Karpas-422 (cell line): ENCODE measurements at regions not wholly inside any gene's neighbourhood (a gene's known extent, or its start where the extent isn't known, plus 50 kb on each side); places are given as distances from the start of the nearest gene placed in this dataset. TPM values are rescaled to one million over a fixed set of nuclear protein-coding genes. Genes with fewer than 3 reads are reported as not detected.
"Not testable (repeated sequence)": the region's sequence is repeated elsewhere in the genome, so short reads cannot be mapped to it uniquely, and the experiment has no call there.

Experiments
- DNase-seq: peaks from one replicate; pipeline ENCODE4 v3.0.0-alpha.2; 2015
- H2AFZ ChIP-seq: fragments of 200-600 bp; sonication (generic); 2 replicates; pipeline ENCODE4 v1.6.1; 2014; ENCODE audit warnings: antibody characterized with exemption, low read length, mixed read lengths
- H3K27ac ChIP-seq: fragments of 200-600 bp; sonication (generic); 2 replicates; pipeline ENCODE4 v1.5.1; 2014; ENCODE audit warnings: mild to moderate bottlenecking, low read length, moderate library complexity
- H3K27me3 ChIP-seq: fragments of 200-600 bp; sonication (generic); 2 replicates; pipeline ENCODE4 v1.6.1; 2014; ENCODE audit warnings: low read length, mixed read lengths
- H3K36me3 ChIP-seq: fragments of 200-600 bp; sonication (generic); 2 replicates; pipeline ENCODE4 v1.6.1; 2014; ENCODE audit warnings: low read length, mixed read lengths; ENCODE audit not compliant: insufficient read depth
- H3K4me1 ChIP-seq: fragments of 200-600 bp; sonication (generic); 2 replicates; pipeline ENCODE4 v1.6.1; 2014; ENCODE audit warnings: mild to moderate bottlenecking, low read length, mixed read lengths
- H3K4me2 ChIP-seq: fragments of 200-600 bp; sonication (generic); 2 replicates; pipeline ENCODE4 v1.6.1; 2014; ENCODE audit warnings: low read length, low read depth, mild to moderate bottlenecking; ENCODE audit not compliant: poor library complexity, severe bottlenecking
- H3K4me3 ChIP-seq: fragments of 200-600 bp; sonication (generic); 2 replicates; pipeline ENCODE4 v1.5.1; 2014; ENCODE audit warnings: mild to moderate bottlenecking, antibody characterized with exemption, low read length, mixed read lengths
- H3K79me2 ChIP-seq: fragments of 200-600 bp; sonication (generic); 2 replicates; pipeline ENCODE4 v1.6.1; 2014; ENCODE audit warnings: mild to moderate bottlenecking, low read length, mixed read lengths
- H3K9ac ChIP-seq: fragments of 200-600 bp; sonication (generic); 2 replicates; pipeline ENCODE4 v1.6.0; 2014; ENCODE audit warnings: low read length
- H3K9me2 ChIP-seq: fragments of 200-600 bp; sonication (generic), shearing (Covaris generic); replicated peaks from 2 replicates; pipeline ENCODE4 v1.6.0; 2014; ENCODE audit warnings: mild to moderate bottlenecking, low read length, moderate library complexity; ENCODE audit not compliant: insufficient read depth
- H3K9me3 ChIP-seq: fragments of 300-700, 200-600 bp; sonication (generic); 2 replicates; pipeline ENCODE4 v1.6.1; 2014; ENCODE audit warnings: low read length, mixed read lengths
- H4K20me1 ChIP-seq: fragments of 200-600 bp; sonication (generic); 2 replicates; pipeline ENCODE4 v1.6.1; 2014; ENCODE audit warnings: mild to moderate bottlenecking, antibody characterized with exemption, low read length, low read depth; ENCODE audit not compliant: insufficient read depth
- small RNA-seq: library from RNA; depleted of rRNA; stranded (forward); fragments of <200 nt; gene quantifications from one replicate; pipeline ENCODE3, GENCODE V24; 2014

GRCh38 chr14:19345298-19345911, 88.7 kb downstream of the POTEG start:
- not testable (repeated sequence) for H3K79me2 ChIP-seq, DNase-seq, H3K36me3 ChIP-seq, H3K4me1 ChIP-seq, H3K27me3 ChIP-seq, H2AFZ ChIP-seq, H3K9me2 ChIP-seq, H3K4me2 ChIP-seq, H4K20me1 ChIP-seq, H3K9ac ChIP-seq, H3K27ac ChIP-seq, H3K9me3 ChIP-seq, H3K4me3 ChIP-seq

GRCh38 chr14:19346074-19346480, 88.1 kb downstream of the POTEG start:
- not testable (repeated sequence) for H4K20me1 ChIP-seq, H3K4me1 ChIP-seq, DNase-seq, H3K4me2 ChIP-seq, H3K4me3 ChIP-seq, H3K9me3 ChIP-seq, H3K79me2 ChIP-seq, H2AFZ ChIP-seq, H3K27me3 ChIP-seq, H3K9me2 ChIP-seq, H3K27ac ChIP-seq, H3K9ac ChIP-seq, H3K36me3 ChIP-seq

GRCh38 chr14:19346636-19347035, 87.5 kb downstream of the POTEG start:
- not testable (repeated sequence) for H4K20me1 ChIP-seq, H3K9me3 ChIP-seq, H3K36me3 ChIP-seq, H2AFZ ChIP-seq, H3K27me3 ChIP-seq, H3K4me2 ChIP-seq, H3K79me2 ChIP-seq, H3K4me1 ChIP-seq, H3K27ac ChIP-seq, H3K4me3 ChIP-seq, DNase-seq, H3K9ac ChIP-seq, H3K9me2 ChIP-seq

GRCh38 chr14:19347112-19347511, 87.0 kb downstream of the POTEG start:
- H3K27ac ChIP-seq, H3K4me3 ChIP-seq, H3K9ac ChIP-seq, H3K4me1 ChIP-seq, H3K27me3 ChIP-seq, H3K4me2 ChIP-seq, H2AFZ ChIP-seq, H3K79me2 ChIP-seq, H4K20me1 ChIP-seq, DNase-seq, H3K9me3 ChIP-seq, H3K36me3 ChIP-seq, H3K9me2 ChIP-seq: not testable (repeated sequence)

Small RNA genes in the stretch of these regions (small RNA-seq; reads per million reads assigned to genes)
- gene AL589743.6: not detected
